Hypothalamus (tissue), 51 donors: ENCODE measurements at regions not wholly inside any gene's neighbourhood (a gene's known extent, or its start where the extent isn't known, plus 50 kb on each side); places are given as distances from the start of the nearest gene placed in this dataset.
"Not testable (repeated sequence)": the region's sequence is repeated elsewhere in the genome, so short reads cannot be mapped to it uniquely, and the experiment has no call there.

ENCODE experiments used
- DNase-seq, 51 donors: peaks; one replicate each; lab custom pipeline; 2025; lab: John Stamatoyannopoulos, UW

- DNase-seq, result no peak
These were observed 116.2 kb downstream of the GATA6 start for GRCh38 chr18:22285361-22286140.

GRCh38 chr18:22284581-22285360 is 115.4 kb downstream of the GATA6 start:
- no peak for DNase-seq

DNA sequence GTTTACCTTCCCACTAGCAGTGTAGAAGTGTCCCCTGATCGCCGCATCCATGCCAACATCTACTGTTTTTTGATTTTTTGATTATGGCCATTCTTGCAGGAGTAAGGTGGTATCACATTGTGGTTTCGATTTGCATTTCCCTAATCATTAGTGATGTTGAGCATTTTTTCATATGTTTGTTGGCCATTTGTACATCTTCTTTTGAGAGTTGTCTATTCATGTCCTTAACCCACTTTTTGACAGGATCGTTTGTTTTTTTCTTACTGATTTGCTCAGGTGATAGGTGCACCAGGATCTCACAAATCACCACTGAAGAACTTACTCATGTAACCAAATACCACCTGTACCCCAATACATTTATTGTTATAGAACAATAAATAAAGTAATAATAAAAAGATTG is 114.5 kb downstream of the GATA6 start:
- DNase-seq, result not testable (repeated sequence)

DNA sequence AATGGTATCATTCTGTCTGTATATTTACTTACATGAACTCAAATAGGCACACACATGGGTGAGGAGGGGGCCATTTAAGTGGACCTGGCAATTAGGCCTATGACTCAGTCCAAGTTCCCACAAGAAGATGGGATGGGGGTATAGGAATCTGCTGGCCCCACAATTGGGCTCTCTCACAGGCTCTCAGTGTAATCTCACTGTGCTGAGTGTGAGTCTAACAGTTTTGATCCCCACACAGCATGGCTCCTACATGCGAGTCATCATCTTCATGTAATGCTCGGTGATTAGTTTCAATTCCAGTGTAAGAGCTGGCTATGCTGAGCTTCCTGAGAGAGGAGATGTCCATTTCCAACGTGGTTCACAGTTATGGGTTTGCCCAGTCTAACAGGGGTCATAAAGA is 114.0 kb downstream of the GATA6 start:
- no peak for DNase-seq

- no peak for DNase-seq
These were observed 113.7 kb downstream of the GATA6 start for GRCh38 chr18:22283116-22283395.

DNA sequence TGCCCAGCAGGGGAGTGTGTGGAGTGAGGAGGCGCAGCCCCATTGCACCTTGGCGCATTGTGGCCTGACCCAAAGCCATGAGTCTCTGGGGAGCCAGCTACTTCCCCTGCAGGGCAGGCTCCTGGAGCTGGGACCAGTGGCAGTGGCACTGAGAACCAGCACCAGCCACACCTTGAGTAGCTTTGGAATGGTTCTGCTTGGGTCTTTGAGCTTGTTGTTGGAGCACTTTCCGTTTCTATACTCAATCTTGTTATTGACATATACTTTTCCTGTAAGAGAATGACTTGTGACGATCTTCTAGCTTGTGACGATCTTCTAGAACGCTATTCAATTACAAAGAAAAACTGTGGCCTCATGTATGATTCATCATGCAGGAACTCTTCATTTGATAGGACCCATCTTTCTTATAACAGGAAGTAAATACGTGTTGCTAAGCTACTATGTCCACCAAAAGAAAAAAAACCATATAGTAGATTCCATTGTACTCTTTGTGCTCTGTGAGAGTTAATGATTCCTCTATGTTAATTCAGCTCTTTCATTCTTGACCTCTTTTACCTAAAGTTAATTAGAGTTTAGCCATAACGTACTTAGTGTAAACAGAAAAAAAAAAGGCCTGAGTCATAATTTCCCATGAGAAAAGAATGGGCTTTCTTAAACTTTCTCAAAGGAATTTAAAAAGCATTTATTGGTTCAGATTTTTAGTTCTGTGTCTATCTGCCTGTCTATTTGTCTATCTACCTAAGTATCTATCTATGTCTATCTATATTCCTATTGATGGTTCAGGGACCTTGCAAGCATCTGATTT is 113.1 kb downstream of the GATA6 start:
- DNase-seq, result no peak

- DNase-seq, result no peak
These were observed 111.0 kb downstream of the GATA6 start for GRCh38 chr18:22280453-22280750.

DNA sequence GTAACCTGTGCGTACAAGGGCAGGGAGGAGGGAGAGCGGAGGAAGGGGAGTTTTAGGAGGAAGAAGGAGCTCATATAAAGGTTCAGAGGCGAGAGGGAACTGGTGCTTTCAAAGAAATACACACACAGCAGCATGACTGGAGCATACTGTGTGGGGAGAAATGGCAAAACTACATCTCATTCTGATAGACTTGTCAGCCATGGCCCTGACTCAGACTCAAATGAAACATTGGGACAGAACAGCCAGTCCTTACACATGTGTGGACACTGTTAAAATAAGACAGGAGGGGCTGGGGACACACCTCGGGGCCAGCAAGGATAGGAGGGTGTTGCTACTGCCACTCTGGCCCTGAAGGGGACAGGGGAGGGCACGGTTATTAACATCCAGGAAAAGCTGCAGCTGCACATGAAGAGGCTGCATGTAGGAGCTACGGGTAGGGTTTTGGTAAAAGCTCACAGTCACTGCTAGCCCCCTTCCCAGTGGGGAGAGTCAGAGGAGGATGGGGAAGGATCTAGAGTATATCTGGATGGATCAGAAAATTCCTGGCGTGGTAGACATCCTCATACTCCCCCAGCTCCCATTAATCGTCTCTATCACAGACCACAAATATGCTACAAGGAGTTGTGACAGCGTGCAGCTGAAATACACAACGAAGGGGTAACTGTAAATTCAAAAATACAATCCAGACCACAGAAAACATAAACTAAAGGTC is 110.5 kb downstream of the GATA6 start:
- no peak for DNase-seq

DNA sequence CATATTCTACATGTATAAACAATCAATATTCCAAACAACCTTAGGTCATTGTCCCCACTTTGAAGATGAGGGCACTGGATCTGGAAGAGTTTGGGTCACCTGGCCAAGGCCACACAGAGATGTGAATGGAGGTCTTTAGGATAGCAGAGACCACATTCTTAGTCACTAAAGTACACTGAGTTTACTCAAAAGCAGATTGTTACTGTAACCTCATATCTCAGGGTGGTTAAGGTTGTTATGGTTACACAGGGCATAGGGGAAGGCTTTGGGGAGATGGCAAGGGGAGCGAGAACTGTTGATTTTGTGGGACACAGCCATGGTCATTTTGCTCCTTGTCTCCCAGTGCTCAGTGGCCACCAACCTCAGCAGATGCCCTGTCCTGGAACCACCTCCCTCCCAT is 109.4 kb downstream of the GATA6 start:
- DNase-seq, result no peak

- no peak for DNase-seq
These were observed 108.4 kb downstream of the GATA6 start for GRCh38 chr18:22277758-22278157.

- DNase-seq, result no peak
These were observed 106.9 kb downstream of the GATA6 start for GRCh38 chr18:22276334-22276713.

- no peak for DNase-seq
These were observed 106.4 kb downstream of the GATA6 start for GRCh38 chr18:22275706-22276333.

DNA sequence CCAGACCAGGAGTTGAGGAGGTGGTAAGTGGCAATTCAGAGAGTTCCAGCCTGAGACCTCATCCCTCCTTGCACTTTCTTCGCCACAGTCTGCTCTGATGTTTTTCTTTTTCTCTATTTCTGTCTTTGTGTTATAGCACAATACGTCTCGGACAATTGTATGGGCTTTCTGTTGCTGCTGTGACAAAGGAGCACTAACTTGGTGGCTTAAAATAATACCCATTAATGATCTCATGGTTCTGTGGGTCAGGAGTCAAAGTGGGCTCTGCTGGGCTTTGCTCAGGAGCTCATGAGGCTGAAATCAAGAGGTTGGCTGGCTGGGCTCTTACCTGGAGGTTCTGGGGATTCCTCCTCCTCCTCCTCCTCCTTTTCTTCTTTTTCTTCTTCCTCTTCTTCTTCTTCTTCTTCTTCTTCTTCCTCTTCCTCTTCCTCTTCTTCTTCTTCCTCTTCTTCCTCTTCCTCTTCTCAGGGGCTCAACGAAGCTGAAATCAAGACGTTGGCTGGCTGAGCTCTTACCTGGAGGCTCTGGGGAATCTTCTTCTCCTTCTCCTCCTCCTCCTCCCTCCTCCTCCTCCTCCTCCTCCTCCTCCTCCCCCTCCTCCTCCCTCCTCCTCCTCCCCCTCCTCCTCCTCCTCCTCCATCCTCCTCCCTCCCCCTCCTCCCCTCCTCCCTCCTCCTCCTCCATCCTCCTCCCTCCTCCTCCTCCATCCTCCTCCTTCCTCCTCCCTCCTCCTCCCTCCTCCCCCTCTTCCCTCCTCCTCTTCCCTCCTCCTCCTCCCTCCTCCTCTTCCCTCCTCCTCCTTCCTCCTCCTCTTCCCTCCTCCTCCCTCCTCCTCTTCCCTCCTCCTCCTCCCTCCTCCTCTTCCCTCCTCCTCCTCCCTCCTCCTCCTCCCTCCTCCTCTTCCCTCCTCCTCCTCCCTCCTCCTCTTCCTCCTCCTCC is 104.0 kb downstream of the GATA6 start:
- DNase-seq, result no peak

DNA sequence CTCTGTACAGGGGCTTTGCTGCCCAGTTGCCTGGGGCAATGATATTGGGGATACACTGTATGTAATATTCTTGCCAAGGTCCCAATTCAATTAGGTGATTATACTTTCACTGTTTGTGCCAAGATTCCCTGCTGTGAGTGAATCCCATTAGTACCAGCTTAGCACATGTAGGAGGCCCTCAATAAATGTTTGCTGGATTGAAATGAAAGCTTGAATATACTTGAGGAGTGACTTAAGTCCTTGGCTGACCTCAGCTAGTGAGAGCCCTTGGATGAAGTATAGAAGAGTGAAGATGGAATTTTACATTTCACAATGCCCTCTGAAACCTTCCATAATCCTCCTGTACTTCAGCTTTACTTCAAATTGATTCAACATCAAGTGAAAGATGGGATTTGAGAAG is 102.9 kb downstream of the GATA6 start:
- DNase-seq, result no peak

DNA sequence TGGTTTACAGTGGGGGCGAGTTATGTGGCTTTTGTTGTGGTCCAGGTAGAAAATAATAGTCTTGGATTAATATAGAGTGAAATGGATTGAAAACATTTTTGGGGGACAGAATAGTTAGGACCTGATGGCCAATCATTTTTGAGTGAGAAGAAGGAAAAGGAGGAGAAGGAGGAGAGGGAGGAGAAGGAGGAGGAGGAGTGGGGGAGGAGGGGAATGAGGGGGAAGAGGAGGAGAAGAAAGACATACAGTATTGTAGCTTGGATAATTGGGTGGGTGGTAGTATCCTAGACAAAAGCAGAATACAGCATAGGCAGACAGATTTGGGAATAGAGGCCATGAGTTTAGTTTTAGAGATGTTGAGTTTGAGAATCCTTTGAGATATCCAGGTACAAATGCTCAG is 101.6 kb downstream of the GATA6 start:
- DNase-seq, result no peak

- DNase-seq, result no peak
These were observed 99.3 kb downstream of the GATA6 start for GRCh38 chr18:22268641-22269128.

DNA sequence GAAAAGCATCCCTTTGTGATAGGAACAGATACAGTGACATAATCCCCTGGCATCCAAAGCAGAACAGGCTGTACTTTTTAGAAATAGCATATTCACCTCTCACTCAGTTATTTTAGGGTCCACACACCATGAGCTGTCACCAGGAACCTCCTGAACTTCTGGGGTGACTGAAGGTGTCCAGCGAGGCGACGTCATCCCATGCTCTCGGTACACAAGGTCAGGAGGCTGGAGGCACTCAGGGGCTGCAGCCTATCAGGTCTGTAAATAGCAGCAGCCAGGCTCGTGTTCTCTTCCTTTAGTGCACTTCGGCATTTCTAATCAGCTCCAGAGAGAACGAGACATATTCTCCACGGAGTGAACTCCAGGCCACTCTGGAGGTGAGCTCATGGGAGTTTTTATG is 98.3 kb downstream of the GATA6 start:
- no peak for DNase-seq

GRCh38 chr18:22267225-22267624 is 97.8 kb downstream of the GATA6 start:
- DNase-seq, result no peak

- DNase-seq, result no peak
These were observed 96.4 kb downstream of the GATA6 start for GRCh38 chr18:22265838-22266237.
